Stimulated activated naive CD4-positive, alpha-beta T cell treated with Interleukin-2 at 50 U/mL for 16 hours (primary cell): ENCODE measurements at regions not wholly inside any gene's neighbourhood (a gene's known extent, or its start where the extent isn't known, plus 50 kb on each side); places are given as distances from the start of the nearest gene placed in this dataset.
"Not testable (repeated sequence)": the region's sequence is repeated elsewhere in the genome, so short reads cannot be mapped to it uniquely, and the experiment has no call there.

Source experiments
- DNase-seq: peaks from one replicate; lab custom pipeline; 2025; lab: John Stamatoyannopoulos, UW

GRCh38 chr2:111503844-111504570, 380.0 kb downstream of the ANAPC1 start:
- not testable (repeated sequence) for DNase-seq

GRCh38 chr2:111504571-111504942, 379.4 kb downstream of the ANAPC1 start:
- DNase-seq, result not testable (repeated sequence)

GRCh38 chr2:111505267-111505666, 378.7 kb downstream of the ANAPC1 start:
- DNase-seq, result not testable (repeated sequence)

- peak; percentile 25 for DNase-seq
Measured at GRCh38 chr2:111506936-111507335, 377.1 kb downstream of the ANAPC1 start.

- peak; percentile 6 for DNase-seq
Measured at GRCh38 chr2:111509225-111509869, 374.6 kb downstream of the ANAPC1 start.

- not testable (repeated sequence) for DNase-seq
Measured at GRCh38 chr2:111510384-111510783, 373.6 kb downstream of the ANAPC1 start.

- not testable (repeated sequence) for DNase-seq
Measured at GRCh38 chr2:111511062-111511461, 372.9 kb downstream of the ANAPC1 start.

GRCh38 chr2:111512378-111512777, 371.6 kb downstream of the ANAPC1 start:
- DNase-seq, result not testable (repeated sequence)

- DNase-seq, result not testable (repeated sequence)
Measured at GRCh38 chr2:111514138-111514537, 369.9 kb downstream of the ANAPC1 start.

- DNase-seq, result not testable (repeated sequence)
Measured at GRCh38 chr2:111517050-111517720, 366.8 kb downstream of the ANAPC1 start.

GRCh38 chr2:111517721-111518053, 366.3 kb downstream of the ANAPC1 start:
- DNase-seq, result not testable (repeated sequence)

- no peak for DNase-seq
Measured at GRCh38 chr2:111519071-111519470, 364.9 kb downstream of the ANAPC1 start.

GRCh38 chr2:111522231-111522768, 361.7 kb downstream of the ANAPC1 start:
- no peak for DNase-seq

GRCh38 chr2:111523009-111523408, 361.0 kb downstream of the ANAPC1 start:
- no peak for DNase-seq

GRCh38 chr2:111525026-111525425, 359.0 kb downstream of the ANAPC1 start:
- not testable (repeated sequence) for DNase-seq

- DNase-seq, result not testable (repeated sequence)
Measured at GRCh38 chr2:111526041-111526639, 357.9 kb downstream of the ANAPC1 start.

GRCh38 chr2:111527707-111528400, 356.1 kb downstream of the ANAPC1 start:
- DNase-seq, result not testable (repeated sequence)

- not testable (repeated sequence) for DNase-seq
Measured at GRCh38 chr2:111529022-111529421, 355.0 kb downstream of the ANAPC1 start.

GRCh38 chr2:111530239-111530965, 353.6 kb downstream of the ANAPC1 start:
- not testable (repeated sequence) for DNase-seq

- not testable (repeated sequence) for DNase-seq
Measured at GRCh38 chr2:111532682-111533556, 351.1 kb downstream of the ANAPC1 start.
